GM18951 (cell line): ENCODE measurements at regions not wholly inside any gene's neighbourhood (a gene's known extent, or its start where the extent isn't known, plus 50 kb on each side); places are given as distances from the start of the nearest gene placed in this dataset.

Experiments used
- POLR2A ChIP-seq: IDR thresholded peaks from 4 replicates; pipeline ENCODE4 v1.6.1; 2011; ENCODE audit warnings: mild to moderate bottlenecking; ENCODE audit not compliant: insufficient read length, insufficient read depth; ENCODE audit errors: extremely low read depth
- in situ Hi-C: fragments of 300-500 bp; cut with MboI; formaldehyde crosslinking; loops from one replicate; pipeline ENCODE4 v1.12.0; 2022; ENCODE audit warnings: low sequenced_read_pairs, mixed read lengths, inconsistent platforms; ENCODE audit not compliant: unreplicated experiment

- in situ Hi-C loops: no loop called here
- no peak for TF ChIP-seq POLR2A
Observed at GRCh38 chr9:96050861-96051155, 175.3 kb downstream of the ERCC6L2 start.

GRCh38 chr9:96050048-96050860, 174.8 kb downstream of the ERCC6L2 start:
- in situ Hi-C loops: no loop called here
- TF ChIP-seq POLR2A: no peak

GRCh38 chr9:96048956-96049831, 173.7 kb downstream of the ERCC6L2 start:
- TF ChIP-seq POLR2A: no peak
- in situ Hi-C loops: no loop called here

- in situ Hi-C loops: no loop called here
- TF ChIP-seq POLR2A: no peak
Observed at GRCh38 chr9:96048104-96048955, 172.8 kb downstream of the ERCC6L2 start.

- in situ Hi-C loops: no loop called here
- no peak for TF ChIP-seq POLR2A
Observed at GRCh38 chr9:96047741-96048103, 172.2 kb downstream of the ERCC6L2 start.

GRCh38 chr9:96047116-96047639, 171.7 kb downstream of the ERCC6L2 start:
- no peak for TF ChIP-seq POLR2A
- in situ Hi-C loops: no loop called here

GRCh38 chr9:96045811-96046210, 170.3 kb downstream of the ERCC6L2 start:
- in situ Hi-C loops: no loop called here
- TF ChIP-seq POLR2A: no peak

- TF ChIP-seq POLR2A: no peak
- in situ Hi-C loops: no loop called here
Observed at GRCh38 chr9:96044401-96044800, 168.9 kb downstream of the ERCC6L2 start.

- in situ Hi-C loops: no loop called here
- no peak for TF ChIP-seq POLR2A
Observed at GRCh38 chr9:96040591-96041461, 165.3 kb downstream of the ERCC6L2 start.

- in situ Hi-C loops: no loop called here
- no peak for TF ChIP-seq POLR2A
Observed at GRCh38 chr9:96038914-96039313, 163.4 kb downstream of the ERCC6L2 start.

- in situ Hi-C loops: no loop called here
- no peak for TF ChIP-seq POLR2A
Observed at GRCh38 chr9:96038271-96038670, 162.8 kb downstream of the ERCC6L2 start.

- TF ChIP-seq POLR2A: no peak
- in situ Hi-C loops: no loop called here
Observed at GRCh38 chr9:96034553-96035122, 159.1 kb downstream of the ERCC6L2 start.
